ENCODE measurements at regions not wholly inside any gene's neighbourhood (a gene's known extent, or its start where the extent isn't known, plus 50 kb on each side); places are given as distances from the start of the nearest gene placed in this dataset.

- no peak for TF ChIP-seq CTCF (IDR thresholded peaks at IDR 0.05)
- TF ChIP-seq POLR2AphosphoS5 (IDR thresholded peaks at IDR 0.05) = no peak
Observed at GRCh38 chr1:29581256-29581655, 344.9 kb downstream of the PTPRU start.

Data from upper lobe of left lung (tissue), 4 donors.